ENCODE measurements at regions not wholly inside any gene's neighbourhood (a gene's known extent, or its start where the extent isn't known, plus 50 kb on each side); places are given as distances from the start of the nearest gene placed in this dataset.

- Histone ChIP-seq H3K27me3 (ENCODE audit: control insufficient read depth, insufficient read depth, low read length) (no peaks in the 10 kb centered on the region), H3K4me3 (ENCODE audit: low read depth, low read length) (no peak overlapping the region), H3K36me3 (ENCODE audit: control insufficient read depth, insufficient read depth, low read length) (no peaks in the 10 kb centered on the region)
- no peak for TF ChIP-seq CTCF (IDR thresholded peaks at IDR 0.05; ENCODE audit: insufficient read depth, low read depth, low read length)
- ChIA-PET CTCF (no interaction called here), POLR2A (no interaction called here)
- DNase-seq (ENCODE audit: low read depth), result no peak
Observed at GRCh38 chr14:98143566-98143965, 1128.4 kb downstream of the BCL11B start.

DNA sequence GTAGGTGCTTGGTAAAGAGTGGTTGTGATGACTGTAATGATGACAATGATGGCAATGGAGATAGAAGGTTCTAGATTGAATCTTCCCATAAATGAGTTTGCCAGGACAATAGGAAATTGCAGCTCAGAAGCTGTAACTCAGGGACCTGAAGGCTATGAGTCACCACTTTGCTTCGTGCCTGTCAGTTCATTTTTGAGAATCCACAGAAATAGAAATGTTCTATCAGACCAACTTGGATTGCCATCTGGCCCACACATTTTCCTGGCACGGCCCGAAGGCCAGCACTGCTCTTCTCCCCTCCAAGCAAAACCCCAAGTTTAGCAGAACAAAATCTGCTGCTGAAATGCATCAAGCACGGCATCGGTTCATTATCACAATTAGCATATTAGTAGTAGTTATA lies 1127.0 kb downstream of the BCL11B start:
- Histone ChIP-seq H3K4me3 (ENCODE audit: low read depth, low read length) (no peak overlapping the region), H3K27me3 (ENCODE audit: control insufficient read depth, insufficient read depth, low read length) (no peaks in the 10 kb centered on the region), H3K36me3 (ENCODE audit: control insufficient read depth, insufficient read depth, low read length) (no peaks in the 10 kb centered on the region)
- TF ChIP-seq CTCF (IDR thresholded peaks at IDR 0.05; ENCODE audit: insufficient read depth, low read depth, low read length), result no peak
- ChIA-PET CTCF (no interaction called here), POLR2A (no interaction called here)
- no peak for DNase-seq (ENCODE audit: low read depth)

- DNase-seq (ENCODE audit: low read depth), result no peak
- Histone ChIP-seq H3K36me3 (ENCODE audit: control insufficient read depth, insufficient read depth, low read length) (no peaks in the 10 kb centered on the region), H3K4me3 (ENCODE audit: low read depth, low read length) (no peak overlapping the region), H3K27me3 (ENCODE audit: control insufficient read depth, insufficient read depth, low read length) (no peaks in the 10 kb centered on the region)
- CTCF ChIA-PET, result no interaction called here
- POLR2A ChIA-PET, result no interaction called here
- TF ChIP-seq CTCF (IDR thresholded peaks at IDR 0.05; ENCODE audit: insufficient read depth, low read depth, low read length), result no peak
Observed at GRCh38 chr14:98146416-98146815, 1125.6 kb downstream of the BCL11B start.

DNA sequence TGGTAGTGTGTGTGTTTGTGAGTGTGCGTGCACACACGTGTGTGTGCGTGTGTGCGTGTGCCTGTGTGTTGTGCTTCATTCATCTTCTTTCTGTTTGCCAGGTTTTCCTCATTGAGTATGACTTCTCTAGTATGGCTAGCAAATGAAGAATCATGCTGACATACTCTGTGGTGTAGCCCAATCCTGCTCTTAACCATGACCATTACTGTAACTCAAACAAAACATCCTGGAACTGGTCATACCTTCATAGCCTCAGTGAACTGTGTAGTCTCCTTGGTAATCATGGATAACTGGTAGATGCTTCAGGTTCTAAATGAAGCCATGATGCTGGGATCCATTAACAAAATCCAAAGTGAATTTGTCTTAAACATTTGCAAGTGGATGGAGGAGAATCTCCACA lies 1117.7 kb downstream of the BCL11B start:
- ChIA-PET CTCF (no interaction called here), POLR2A (no interaction called here)
- H3K36me3 ChIP-seq (ENCODE audit: control insufficient read depth, insufficient read depth, low read length), result no peaks in the 10 kb centered on the region
- DNase-seq (ENCODE audit: low read depth), result no peak
- no peak overlapping the region for H3K4me3 ChIP-seq (ENCODE audit: low read depth, low read length)
- TF ChIP-seq CTCF (IDR thresholded peaks at IDR 0.05; ENCODE audit: insufficient read depth, low read depth, low read length), result no peak
- no peaks in the 10 kb centered on the region for H3K27me3 ChIP-seq (ENCODE audit: control insufficient read depth, insufficient read depth, low read length)

DNA sequence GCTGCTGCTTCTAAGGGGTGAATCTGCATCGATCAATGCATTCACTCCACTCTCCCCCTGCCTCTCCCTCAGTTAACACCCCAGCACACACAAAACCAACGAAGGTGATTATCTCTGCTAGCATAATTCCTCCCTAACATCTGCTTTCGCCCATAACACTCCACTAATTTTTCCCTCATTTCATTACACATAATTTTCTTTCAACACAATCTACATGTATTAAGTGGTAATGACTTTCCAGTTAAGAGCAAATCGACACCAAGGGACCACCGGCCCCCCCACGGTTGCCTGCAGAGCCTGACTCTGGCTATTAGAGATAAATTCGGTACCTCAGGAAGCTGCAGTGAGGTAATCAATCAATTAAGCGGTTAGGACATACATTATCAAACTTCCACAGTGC lies 1115.6 kb downstream of the BCL11B start:
- POLR2A ChIA-PET, result no interaction called here

More for the DNA sequence above, 1115.6 kb downstream of the BCL11B start:
- no peak for TF ChIP-seq CTCF (IDR thresholded peaks at IDR 0.05; ENCODE audit: insufficient read depth, low read depth, low read length)
- Histone ChIP-seq H3K36me3 (ENCODE audit: control insufficient read depth, insufficient read depth, low read length) (no peaks in the 10 kb centered on the region), H3K27me3 (ENCODE audit: control insufficient read depth, insufficient read depth, low read length) (no peaks in the 10 kb centered on the region), H3K4me3 (ENCODE audit: low read depth, low read length) (no peak overlapping the region)
- CTCF ChIA-PET, result no interaction called here
- no peak for DNase-seq (ENCODE audit: low read depth)
